A172 (cell line): ENCODE measurements at regions not wholly inside any gene's neighbourhood (a gene's known extent, or its start where the extent isn't known, plus 50 kb on each side); places are given as distances from the start of the nearest gene placed in this dataset.

Source experiments
- DNase-seq: peaks from one replicate; pipeline ENCODE4 v3.0.0-alpha.2; 2015; ENCODE audit warnings: low spot score

DNA sequence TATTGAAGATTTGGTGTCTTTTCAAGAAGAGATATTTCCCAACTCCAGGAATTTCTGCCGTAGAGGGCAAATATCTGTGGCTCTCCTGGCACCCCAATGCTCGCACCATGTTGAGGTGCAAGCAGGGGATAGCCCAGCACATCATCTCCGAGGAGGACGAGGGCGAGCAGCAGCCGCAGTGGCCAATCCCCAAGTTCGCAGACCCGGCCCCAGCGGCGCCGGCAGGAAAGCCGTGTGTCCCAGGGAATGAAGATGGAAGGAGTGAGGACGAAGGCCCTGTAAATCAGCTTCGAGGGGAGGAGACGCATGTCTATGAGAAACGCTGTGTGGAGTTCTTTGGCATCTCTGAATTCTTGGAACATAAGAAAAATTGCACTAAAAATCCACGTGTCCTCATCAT lies 213.4 kb upstream of the UBE2E2 start:
- no peak for DNase-seq

DNA sequence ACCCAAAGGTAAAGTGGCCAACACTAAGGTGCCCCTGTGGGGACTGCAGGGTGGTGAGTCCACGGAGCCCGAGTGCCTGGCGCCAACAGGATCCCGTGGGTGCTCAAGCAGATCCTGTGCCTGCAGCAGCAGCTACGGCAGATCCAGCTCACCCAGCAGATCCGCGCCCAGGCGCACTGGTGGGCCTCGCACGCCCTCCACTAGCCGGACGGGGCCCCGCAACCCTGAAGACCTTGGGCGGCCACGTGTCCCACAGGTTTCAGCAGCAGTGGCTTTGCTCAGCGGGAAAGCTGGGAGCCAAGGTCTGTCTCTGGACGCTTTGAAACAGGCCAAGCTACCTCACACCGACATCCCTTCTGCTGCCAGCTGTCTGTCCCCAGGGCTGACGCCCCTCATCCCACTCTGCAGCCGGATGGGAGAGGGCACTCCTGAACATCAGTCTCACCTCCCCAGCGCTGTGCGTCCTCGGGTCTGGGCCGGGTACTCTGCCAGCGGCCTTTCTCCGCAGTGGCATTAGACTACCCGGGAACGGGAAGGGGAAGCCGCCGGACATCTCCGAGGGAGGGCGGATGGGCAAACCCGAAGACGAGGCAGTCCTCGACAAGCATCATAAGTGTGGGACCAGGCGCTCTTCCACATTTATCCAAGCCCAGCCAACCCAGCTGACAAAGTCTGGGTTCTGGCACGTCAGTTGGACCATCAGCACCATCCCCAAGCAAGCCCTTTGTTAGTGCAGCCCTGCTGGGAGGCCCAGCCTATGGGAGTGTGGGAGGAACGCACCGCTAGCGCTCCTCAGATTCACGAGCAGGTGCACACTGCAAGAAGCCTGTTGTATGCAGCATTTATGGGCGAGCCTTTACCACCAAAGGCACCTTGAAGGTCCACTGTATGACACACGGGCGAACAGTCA lies 212.6 kb upstream of the UBE2E2 start:
- no peak for DNase-seq

DNA sequence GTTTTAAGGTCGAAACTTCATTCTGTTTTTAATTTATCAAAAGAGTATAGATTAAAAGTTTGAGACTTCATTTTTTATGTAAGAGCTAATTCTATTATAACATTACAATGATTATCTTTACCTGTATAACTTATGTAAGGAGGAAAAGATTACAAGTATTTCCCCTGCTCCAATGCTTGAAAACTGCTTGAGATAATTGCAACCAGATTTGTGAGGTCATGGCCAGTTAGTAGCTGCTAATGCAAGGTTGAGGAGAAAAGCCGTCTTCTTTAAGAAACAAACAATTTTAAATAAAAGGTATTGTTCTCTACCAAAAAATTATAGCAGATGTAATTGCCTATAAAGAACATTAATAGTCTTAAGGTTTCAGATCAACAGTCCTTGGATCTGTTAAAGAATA lies 208.3 kb upstream of the UBE2E2 start:
- DNase-seq = no peak

DNA sequence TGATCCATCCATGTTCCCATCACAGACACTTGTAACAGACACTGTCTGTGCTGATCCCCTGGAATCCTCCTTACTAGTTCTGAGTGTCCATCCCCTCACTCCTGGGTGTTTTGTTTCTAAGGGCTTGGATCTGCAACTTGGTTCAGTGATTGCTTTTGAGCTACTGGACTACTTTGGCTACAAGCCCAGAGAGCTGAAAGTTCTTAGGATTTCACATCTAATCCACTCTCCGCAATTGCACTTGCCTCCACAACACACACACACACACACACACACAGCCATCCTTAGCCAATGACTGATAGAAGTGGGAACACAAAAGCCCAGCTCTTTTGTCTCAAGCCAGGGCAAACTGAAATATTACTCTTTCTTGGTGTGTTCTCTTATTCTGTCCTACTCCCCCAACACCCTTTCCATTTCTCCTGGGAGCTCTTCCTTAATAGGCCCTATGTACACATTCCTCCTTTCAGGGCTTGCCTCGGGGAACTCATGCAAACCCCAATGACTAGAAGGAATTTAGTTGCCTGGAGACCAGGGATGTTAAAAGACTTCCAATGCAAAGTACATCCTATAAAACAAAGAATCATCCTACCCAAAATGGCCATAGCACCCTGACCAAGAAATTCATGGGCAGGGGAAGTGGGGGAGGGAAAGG lies 206.1 kb upstream of the UBE2E2 start:
- no peak for DNase-seq

DNA sequence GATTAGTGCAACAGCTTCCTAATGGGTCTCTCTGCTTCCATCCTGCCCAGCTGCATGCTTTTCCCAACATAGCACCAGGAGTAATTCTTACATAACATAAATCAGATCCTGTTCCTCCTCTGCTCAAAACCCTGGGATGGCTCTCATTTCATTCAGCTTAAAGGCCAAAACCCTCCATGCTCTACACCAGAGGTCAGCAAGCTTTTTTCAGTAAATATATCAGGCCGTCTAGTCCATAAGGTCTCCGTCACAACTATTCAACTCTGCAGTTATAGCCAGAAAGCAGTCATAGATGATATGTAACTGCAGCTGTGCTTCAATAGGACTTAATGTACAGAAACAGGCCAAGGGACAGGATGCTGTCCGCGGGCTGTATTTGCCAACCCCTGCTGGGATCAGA lies 202.8 kb upstream of the UBE2E2 start:
- DNase-seq = no peak

DNA sequence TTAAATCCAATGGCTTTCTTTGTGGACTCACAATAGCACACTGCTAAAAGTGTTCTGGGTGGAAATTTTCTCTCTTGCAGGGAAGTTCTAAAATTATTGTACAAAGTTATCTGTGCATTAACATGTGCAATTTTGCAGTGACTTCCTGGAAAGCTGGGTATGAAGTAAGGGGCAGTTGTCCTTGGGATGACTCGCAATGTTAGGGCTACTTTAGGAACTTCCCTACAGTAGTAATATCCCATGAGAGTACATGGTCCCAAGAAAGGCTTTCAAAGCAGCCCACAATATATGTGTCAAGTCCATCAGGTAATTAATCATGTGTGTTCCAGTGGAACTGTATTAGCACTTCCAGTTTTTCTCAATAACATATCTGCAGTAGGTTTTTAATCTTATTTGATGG lies 201.0 kb upstream of the UBE2E2 start:
- DNase-seq = no peak

DNA sequence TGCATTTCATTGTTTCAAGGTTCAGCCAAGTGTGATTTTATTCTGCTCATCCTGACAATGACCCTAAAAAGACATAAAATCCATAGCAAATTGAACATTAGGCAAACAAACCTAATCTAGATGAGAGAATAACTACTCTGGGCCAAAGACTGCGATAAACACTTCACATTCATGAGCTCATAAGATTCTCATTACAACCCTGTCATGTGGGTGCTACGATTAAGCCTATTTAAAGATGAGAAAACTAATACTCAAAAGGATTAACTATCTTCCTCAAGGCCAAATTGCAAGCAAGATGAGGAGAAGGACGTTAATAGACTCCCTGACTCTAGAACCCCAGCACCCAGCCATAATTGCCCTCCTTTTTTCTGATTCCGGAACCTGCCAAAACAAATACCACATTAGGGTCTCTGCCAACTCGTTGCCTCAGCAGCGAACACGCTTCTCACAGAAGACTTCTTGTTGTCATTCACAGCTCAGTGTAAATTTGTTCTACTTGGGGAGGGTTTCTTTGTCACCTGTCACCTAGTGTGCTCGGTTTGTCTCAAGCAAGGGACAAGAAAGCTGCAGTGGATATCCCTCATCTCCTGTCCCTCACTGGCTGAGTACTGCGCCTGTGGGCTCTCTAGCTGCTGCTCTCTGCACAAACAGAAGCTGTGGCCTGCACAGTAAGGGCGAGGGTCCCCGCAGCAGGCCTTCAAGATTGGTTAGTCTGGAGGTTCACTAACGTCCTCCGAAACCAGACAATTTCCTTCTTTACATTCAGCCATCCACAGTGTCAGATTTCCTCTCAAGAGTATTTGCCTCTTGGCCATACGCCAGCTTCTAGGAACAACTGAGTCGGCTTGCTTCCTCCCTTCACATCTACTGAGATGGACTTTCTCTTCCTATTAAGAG lies 200.0 kb upstream of the UBE2E2 start:
- DNase-seq = no peak

DNA sequence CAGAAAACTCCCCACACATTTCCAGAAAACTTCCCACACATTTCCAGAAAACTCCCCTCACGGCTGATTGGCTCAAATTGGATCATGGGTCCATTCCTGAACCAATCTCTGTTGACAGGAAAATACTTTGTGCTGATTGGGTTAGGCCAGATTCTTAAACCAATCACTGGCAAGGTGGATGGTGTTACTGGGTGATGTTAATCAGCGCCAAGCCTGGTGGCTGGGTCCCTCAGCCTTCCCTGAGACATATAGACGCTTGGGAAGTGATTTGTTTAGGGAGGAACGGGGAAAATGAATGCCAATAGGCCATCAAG lies 199.4 kb upstream of the UBE2E2 start:
- no peak for DNase-seq

DNA sequence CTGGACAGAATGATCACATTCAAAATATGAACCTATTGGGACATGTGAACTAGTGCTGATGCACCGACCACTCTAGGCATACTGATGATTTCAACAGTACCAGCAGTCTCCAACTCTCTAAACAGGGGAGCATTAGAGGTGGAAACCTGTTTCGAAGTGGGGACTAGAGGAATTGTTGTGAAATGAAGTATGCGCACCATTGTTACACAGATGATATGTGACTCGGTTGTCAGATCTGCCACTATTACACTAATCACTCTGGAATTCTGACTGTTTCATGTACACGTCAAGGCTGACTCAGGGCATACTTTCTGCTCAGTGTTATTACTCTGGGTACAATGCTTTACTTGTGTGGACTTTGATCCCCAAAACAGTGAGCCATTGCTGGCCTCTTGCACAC lies 198.2 kb upstream of the UBE2E2 start:
- peak; percentile 40 for DNase-seq

DNA sequence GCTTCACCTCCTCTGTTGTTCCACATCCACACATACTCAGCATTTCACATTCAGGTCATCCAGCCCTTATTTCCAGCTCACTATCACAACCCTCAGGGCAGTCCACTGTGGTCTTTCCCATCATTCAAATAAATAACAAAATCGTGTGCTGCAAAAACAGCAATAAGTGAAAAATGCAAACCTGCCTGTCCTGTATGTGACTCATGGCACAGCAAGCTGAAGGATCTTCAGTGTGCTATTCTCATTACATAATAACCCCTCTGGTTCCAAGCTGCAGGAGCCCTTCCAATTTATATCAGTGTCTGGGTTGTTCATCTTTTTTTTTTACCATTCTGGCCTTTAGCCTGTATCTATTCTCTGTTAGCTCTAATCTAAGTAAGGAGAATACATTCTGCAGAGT lies 185.3 kb upstream of the UBE2E2 start:
- no peak for DNase-seq

DNA sequence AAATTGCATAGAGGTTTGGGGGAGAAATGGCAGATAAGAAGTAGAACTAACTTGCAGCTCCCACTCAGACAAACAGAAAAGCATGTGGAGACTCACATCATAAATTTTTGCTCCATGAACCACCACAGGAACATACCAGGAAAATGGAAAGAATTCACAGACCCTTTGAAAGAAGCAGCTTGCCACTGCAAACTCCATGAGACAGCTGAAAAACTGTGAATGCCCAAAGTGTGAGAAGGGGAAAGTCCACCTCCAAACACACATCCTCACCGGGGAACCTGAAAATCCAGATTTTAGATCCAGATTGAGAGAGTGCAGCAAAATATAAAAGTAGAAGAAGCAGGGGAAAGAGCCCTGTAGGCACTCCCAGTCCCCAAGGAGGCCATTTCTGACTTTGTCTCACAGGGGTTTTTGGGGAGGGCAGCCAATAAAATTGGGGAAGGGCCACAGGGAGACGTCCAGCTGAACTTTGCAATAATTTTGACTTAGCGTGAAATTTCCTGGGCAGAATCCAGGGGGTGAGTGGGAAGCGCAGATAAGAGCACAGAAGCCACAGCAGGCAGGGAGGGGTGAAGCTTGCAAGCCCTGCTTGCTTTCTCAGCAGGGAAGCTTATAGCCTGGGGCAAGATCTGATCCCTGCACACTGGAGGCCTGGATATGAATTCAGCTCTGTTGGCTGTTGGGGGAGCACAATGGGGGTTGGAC lies 183.4 kb upstream of the UBE2E2 start:
- DNase-seq = no peak

DNA sequence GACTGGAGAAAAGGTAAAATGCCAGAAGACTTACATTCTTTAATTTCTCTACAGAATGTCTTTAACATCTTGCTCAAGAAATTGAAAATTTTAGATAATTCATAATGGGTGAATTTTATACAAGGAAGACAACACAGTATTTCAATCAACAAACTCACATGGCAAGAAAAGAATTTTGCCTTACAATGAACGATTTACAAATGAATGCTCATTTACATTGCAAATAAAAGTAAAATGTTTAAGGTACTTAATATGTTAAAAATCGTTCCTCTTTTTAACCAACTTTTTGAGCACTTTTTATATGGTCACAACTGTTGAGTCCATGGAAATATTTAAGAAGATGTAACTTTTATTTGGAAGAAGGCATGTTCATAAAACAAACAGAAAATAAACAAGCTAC lies 174.8 kb upstream of the UBE2E2 start:
- no peak for DNase-seq

DNA sequence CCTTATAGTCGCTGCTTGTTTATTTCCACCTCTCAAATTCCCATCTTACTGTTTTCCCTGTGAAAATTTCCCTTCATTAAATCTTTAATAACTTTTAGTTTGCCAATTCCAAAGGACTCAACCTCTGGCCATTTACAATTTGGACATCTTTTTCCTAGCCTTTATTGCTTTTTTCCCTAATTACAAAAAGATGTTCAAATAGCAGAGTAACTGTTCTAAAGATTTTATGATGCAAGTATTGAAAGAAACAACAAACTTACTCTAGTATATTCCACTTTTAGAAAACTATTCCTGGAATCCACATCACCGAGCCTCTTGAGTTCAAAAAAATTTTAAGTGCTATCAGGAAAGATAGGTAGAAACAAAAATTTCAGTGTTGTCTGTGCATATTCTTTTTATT lies 174.1 kb upstream of the UBE2E2 start:
- DNase-seq = no peak

DNA sequence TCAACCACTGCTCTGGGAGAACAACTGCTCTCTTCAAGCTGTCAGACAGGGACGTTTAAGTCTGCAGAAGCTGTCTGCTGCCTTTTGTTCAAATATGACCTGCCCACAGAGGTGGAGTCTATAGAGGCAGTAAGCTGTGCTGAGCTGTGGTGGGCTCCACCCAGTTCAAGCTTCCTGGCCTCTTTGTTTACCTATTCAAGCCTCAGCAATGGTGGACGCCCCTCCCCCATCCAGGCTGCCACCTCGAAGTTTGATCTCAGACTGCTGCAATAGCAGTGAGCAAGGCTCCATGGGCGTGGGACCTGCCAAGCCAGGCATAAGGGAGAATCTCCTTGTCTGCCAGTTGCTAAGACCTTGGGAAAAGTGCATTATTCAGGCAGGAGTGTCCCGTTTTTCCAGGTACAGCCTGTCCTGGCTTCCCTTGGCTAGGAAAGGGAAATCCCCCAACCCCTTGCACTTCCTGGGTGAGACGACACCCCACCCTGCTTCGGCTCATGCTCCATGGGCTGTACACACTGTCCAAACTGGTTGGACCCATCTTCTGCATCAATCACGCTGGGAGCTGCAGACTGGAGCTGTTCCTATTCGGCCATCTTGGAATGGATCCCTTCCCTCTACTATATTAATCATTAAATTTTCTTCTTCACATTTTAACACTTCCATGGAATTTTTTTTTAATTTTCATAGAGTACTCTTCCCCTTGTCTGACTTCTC lies 167.0 kb upstream of the UBE2E2 start:
- DNase-seq = no peak

DNA sequence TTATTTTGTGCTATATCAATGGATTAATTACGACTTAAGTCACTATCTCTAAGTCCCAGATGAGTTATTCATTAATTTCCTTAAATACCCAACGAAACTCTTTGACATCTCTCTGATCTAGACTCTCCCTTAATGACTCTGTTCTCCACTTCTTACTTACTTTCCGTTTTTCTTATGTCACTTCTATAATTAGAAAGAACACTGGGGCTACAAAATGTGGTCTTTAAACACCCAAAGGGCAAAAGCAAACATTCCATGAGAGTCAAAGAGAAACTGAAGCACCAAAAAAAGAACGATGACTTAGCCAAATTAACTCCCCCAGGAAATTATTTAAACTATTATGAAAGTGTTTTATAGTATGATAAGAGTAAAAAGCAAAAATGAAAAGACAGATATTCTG lies 166.4 kb upstream of the UBE2E2 start:
- DNase-seq = no peak

DNA sequence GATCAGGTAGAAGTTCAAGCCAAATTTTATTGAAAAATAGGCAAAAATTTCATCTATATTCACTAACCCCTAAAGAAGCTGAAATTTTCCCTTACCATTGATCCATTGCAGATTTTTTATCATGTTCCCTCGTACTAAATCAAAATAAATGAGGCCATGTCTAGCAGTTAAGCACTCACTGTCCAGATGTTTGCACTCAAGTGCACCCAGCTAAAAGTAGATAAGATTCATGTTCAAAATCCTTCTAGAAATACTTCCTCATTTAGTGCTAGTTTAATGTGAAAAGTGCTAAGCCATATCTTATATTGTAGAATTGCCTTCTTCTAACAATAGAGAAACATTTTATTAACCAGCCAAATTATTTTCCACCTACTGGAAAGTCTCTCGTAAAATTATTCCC lies 164.7 kb upstream of the UBE2E2 start:
- no peak for DNase-seq

DNA sequence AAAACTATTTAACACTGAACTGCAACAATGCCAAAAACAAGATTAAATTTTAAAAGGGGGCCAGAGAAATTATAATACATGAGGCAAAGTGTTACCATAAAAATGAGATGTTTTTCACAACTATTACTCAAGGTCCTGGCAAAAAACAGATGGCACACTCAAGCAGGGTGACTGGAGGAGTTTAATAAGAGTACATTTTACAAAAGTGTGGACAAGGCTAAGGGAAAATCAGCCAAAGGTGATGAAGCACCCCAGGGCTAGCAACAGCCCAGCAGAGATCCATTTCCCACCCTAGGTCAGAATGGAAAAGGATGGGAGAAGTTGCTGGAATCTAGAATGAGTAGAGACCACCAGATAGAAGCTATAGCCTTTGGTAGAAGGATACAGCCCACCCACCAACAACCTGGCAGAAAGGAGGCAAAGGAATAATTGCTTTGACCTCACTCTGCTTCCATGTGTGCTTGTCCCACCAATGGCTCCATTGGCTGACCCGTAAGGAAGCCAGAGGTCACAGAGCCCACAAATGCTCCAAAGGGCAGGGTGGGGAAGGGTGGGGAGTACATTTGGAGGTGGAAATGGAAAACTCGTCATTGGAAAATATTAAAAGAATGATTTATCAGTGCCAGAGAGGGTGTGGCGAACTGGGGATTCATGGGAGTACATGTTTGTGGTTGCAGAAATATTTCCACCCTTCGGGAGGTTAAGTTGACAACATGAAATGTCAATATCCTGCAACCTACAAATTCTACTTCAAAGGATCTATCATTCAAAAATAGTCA lies 161.0 kb upstream of the UBE2E2 start:
- no peak for DNase-seq

DNA sequence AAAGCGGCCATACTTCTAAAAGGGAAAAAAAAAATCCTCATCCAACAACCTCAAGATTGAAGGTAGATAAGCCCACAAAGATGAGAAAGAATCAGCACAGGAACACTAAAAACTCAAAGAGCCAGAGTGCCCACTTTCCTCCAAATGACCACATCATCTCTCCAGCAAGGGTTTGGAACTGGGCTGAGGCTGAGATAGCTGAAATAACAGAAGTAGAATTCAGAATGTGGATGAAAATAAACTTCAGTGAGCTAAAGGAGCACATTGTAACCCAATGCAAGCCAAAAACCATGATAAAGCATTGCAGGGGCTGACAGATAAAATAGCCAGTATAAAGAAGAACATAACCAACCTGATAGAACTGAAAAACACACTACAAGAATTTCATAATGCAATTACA lies 158.7 kb upstream of the UBE2E2 start:
- no peak for DNase-seq

DNA sequence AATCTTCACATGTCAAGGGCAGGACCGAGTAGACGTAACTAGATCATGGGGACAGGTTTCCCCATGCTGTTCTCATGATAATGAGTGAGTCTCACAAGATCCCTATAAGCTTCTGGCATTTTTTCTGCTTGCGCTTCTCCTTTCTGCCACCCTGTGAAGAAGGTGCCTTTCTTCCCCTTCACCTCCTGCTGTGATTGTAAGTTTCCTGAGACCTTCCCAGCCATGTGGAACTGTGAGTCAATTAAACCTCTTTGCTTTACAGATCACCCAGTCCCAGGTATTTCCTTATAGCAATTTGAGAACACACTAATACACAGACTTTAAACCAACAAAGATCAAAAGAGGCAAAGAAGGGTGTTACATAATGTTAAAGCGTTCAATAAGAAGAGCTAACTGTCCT lies 156.6 kb upstream of the UBE2E2 start:
- DNase-seq = no peak
